ENCODE measurements at regions not wholly inside any gene's neighbourhood (a gene's known extent, or its start where the extent isn't known, plus 50 kb on each side); places are given as distances from the start of the nearest gene placed in this dataset.

GRCh38 chr16:25605381-25605780 lies 86.4 kb upstream of the HS3ST4 start:
- no peak for TF ChIP-seq CTCF (IDR thresholded peaks at IDR 0.05 in 2 of 3, conservative IDR thresholded peaks at IDR 0.05 in 1 of 3; ENCODE audit: borderline replicate concordance in 1 of 3, insufficient read depth in 1 of 3, low read depth in 2 of 3, low read length in 2 of 3)
- TF ChIP-seq EGR1 (IDR thresholded peaks at IDR 0.05; ENCODE audit: low read depth): no peak
- no peak for TF ChIP-seq ATF3 (IDR thresholded peaks at IDR 0.05)
- no peak for TF ChIP-seq RAD21 (IDR thresholded peaks at IDR 0.05; ENCODE audit: low read depth)
- TF ChIP-seq POLR2A (IDR thresholded peaks at IDR 0.05; ENCODE audit: borderline replicate concordance, extremely low read depth, insufficient read depth, insufficient read length): no peak
- no peak for TF ChIP-seq EZH2 (IDR thresholded peaks at IDR 0.05)
- TF ChIP-seq EZH2phosphoT487 (IDR thresholded peaks at IDR 0.05; ENCODE audit: borderline replicate concordance): no peak
- no peak for TF ChIP-seq TCF7L2 (IDR thresholded peaks at IDR 0.05; ENCODE audit: borderline replicate concordance, extremely low read depth, insufficient read depth, insufficient read length)
- TF ChIP-seq POLR2AphosphoS5 (IDR thresholded peaks at IDR 0.05; ENCODE audit: low read depth, low read length): no peak
- TF ChIP-seq MAX (IDR thresholded peaks at IDR 0.05): no peak

Data from HCT116 (cell line).